GM18909 (cell line): ENCODE measurements at regions not wholly inside any gene's neighbourhood (a gene's known extent, or its start where the extent isn't known, plus 50 kb on each side); places are given as distances from the start of the nearest gene placed in this dataset.
"Not testable (repeated sequence)": the region's sequence is repeated elsewhere in the genome, so short reads cannot be mapped to it uniquely, and the experiment has no call there.

Experiments
- ATAC-seq: cut with Tn5 transposase; IDR thresholded peaks from one replicate; pipeline ENCODE4 v1.9.1; 2021; ENCODE audit warnings: mild to moderate bottlenecking; ENCODE audit not compliant: unreplicated experiment, poor library complexity

- ATAC-seq = no peak
These were observed 108.4 kb upstream of the LYZL2 start for GRCh38 chr10:30737931-30738391.

DNA sequence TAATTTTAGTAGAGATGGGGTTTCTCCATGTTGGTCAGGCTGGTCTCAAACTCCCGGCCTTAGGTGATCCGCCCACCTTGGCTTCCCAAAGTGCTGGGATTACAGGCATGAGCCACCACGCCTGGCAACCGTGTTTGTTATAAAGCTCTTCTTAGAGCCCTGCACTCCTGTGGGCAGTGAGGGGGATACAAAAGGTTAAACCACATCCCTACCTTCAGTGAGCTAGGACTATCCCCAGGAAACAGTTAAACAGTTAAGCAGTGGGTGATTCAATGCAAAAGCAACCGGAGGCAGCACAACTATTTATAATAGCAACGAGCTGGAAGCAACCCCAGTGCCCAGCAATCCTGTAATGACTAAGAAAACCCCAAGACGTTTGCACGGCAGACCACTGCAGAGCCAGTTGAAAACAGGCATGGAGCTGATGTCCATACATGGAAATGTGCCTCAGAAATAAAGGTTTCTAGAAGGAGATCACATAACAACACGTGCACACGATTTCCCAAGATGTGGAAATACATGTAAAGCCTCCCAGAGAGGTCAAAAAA is 107.2 kb upstream of the LYZL2 start:
- peak; percentile 91 for ATAC-seq

DNA sequence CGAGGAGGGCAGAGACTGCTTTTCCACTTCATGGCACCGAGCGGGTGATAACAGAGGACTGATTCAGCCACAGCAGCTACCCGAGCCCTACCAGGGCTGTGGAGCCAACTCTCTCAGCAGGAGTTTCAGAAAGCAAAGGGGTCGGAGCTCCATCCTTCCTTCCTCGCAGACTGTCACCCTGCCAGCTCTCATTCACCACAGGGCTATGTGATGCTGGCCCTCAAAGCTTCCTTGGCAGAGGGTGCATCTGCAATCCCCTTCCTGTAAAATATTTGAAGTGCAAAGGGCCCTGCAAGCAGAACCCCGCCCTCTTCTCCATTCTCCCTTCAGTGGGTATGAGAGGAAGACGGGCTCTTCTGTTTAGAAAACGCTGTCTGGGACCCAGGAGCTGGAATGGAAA is 105.3 kb upstream of the LYZL2 start:
- no peak for ATAC-seq

DNA sequence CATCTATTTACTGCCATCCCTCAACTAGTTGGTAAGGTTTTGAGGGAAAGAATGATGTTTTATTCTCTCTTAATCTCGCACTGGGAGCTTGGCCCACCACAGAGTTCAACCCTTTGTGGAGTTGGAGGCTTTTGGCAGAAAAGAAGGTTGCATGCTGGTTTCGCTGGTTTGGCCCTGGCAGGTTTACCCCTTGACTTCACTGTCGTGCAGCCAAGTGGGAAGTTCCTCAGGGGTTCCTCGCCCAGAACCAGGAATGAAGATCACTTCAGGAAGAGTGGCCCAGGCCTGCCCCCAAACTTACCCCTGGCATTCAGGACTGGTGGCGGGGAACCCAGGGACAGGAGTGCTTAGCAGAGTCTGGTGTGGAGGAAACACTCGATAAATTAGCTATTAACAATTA is 103.1 kb upstream of the LYZL2 start:
- no peak for ATAC-seq

DNA sequence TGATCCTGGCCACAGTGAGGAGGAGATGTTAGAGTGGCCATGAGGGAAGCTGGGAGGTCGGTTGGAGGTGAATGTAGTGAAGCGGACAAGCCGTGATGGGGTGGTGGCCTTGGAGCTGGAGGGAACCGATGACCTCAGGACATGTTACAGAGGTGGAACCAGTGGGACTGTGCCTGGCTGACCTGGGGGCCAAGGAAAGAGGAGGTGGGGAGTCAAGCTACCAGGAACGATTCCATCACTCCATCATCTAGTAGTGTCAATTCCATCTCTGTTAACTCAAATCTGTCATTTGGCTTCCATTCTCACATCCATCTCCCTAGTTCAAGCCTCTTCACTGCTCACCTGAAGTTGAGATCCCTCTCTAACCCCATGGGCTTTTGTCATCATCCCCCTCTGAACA is 102.4 kb upstream of the LYZL2 start:
- no peak for ATAC-seq

GRCh38 chr10:30730306-30730705 is 100.8 kb upstream of the LYZL2 start:
- no peak for ATAC-seq

DNA sequence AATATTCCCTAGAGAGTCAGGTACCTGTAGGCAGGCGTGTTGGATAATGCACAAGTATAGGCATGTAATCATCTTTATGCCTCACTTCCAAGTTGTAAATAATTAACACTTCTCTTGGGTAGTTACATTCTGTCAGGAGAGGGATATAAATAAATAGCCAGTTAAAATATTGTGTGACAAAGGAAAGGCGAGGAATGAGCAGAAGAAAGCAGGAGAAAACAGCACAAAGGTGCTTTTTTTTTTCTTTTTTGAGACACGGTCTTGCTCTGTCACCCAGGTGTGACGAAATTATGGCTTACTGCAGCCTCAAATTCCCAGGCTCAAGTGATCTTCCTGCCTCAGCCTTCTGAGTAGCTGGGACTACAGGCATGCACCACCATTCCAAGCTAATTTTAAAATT is 99.2 kb upstream of the LYZL2 start:
- no peak for ATAC-seq

DNA sequence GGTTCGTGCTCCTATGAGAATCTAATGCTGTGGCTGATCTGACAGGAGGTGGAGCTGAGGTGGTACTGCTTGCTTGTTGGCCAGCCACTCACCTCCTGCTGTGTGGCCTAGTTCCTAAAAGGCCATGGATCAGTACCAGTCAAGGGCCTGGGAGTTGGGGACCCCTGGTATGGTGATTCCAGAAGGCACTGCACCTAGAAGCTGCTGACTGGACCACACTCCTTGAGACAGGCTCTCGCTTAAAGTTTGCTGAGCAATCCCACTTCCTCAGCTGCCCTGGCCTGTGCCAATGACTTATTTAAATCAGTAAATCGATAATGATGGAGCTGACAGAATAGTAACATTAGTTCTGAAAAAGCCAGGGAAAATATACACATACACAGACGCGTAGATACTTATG is 98.6 kb upstream of the LYZL2 start:
- ATAC-seq = no peak

- ATAC-seq = no peak
These were observed 98.0 kb upstream of the LYZL2 start for GRCh38 chr10:30727524-30727923.

DNA sequence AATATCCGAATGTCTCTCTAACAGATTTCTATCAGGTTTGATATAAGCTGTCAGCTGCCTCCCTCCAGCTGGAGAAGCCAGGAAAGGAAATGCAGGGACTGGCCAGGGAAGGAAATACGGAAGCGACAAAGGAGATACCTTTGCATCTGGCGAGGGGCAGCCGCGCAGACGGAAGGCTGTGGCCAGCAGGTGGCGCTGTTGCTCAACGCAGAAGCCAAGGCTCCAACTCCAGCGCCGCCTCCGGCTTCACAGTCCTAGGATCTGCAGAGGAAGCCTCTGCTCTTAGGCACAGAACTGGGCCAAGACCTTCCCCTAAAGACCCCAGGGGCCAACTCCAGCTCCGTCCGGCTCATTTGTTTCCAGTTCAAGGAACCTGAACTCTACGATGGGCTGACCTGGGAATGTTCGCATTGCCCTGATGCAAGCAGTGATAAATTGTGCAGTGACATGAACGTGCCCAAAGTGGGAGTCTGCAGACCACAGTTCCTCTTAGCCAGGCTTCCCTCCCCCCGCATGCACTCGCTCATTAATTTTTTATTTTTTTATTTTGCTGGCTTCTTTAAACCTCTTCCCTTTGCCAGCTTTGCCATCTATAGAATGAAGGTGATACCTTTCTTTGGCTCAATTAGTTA is 97.3 kb upstream of the LYZL2 start:
- ATAC-seq = peak; percentile 86

- ATAC-seq = no peak
These were observed 96.1 kb upstream of the LYZL2 start for GRCh38 chr10:30725661-30726060.

GRCh38 chr10:30724296-30724695 is 94.7 kb upstream of the LYZL2 start:
- no peak for ATAC-seq

DNA sequence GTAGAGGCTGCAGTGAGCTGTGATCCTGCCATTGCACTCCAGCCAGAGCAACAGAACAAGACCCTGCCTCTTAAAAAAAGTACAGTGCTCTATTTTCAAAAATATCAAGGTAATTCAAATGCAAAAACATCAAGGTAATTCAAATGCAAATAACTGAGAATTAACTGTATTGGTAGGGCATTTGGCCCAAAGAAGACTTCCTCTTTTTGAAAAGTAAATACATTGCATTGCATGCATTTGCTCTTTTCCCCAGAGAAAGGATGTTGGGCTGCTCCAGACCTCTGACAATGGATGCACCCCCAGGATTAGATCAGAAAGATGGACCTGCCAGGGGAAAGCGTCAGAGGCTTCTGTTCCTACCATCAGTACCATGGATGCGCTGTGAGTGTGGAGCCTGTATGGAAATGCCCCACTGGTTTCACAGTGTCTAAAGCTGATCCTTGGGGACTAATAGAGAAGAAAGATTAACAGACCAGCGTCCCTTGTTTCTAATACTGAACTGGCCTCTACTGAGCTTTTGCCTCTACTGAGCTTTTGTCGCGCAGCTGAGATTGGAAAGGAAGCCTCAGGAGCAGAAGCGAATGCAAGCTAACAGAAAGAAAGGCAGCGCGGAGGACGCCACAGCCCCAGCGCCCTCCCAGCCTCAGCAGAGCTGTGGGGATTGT is 93.5 kb upstream of the LYZL2 start:
- no peak for ATAC-seq

DNA sequence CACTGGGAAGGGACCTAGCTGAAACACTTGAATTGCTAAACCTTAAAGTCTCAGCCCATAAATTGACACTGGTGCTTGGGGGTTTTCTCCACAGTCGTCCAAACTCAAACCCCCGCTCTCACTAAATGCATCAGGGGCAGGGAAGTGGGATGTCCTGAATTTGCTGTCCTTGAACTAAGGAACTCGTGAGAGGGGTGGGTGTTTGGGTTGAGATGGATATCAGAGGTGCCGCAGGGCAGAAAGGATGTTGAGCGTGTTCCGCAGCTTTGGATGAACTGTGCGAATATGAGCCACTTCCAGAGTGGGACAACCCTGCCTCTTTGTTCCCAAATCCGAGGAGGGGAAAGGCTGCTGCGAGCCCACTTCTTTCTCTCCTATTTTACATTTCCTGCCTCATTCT is 90.3 kb upstream of the LYZL2 start:
- ATAC-seq = no peak

DNA sequence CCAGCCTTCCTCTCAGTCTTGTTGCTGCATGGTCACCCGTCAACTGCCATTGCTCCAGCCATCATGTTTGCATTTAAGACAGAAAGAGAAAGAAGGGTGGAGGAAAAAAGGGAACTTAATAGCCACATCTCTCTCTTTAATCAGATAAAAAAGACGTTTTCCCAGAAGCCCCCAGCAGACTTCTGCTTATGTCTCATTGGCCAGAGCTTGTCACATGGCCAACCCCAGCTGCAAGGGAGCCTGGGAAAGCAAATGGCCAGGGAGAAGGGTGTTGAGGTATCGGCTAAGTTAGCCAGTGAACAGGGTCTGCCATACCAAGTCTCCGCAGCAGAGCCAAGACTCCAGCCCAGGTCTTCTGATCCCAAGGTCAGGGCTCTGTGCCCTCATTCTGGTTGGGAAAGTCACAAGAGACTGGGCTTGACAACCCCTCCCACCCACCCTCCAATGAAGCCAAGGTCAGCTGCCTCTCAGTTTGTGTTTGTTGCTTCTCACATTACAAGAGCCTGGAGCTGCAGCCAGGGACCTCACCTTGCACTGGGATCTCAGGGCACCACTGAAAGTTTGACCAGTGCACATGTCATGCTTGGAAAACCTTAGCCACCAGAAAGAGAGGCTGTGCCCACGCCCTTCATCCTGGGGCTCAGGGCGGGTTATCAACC is 80.3 kb upstream of the LYZL2 start:
- ATAC-seq = no peak

DNA sequence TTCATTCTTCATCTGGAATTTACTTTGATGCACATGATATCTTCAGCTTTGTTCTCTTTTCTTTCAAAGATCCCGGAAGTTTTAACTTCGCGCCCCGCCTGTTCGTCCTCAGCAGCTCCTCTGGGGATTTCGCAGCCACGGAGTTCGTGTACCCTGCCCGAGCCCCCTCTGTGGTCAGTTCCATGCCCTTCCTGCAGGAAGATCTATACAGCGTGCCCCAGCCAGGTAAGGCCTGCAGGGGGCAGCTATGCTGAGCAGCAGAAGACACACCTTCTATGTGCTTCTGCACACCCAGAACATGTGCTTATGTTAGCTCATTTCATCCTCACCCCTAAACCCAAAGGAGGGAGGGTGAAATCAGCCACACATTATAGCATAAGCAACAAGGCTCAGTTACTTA is 79.7 kb upstream of the LYZL2 start:
- ATAC-seq = no peak

DNA sequence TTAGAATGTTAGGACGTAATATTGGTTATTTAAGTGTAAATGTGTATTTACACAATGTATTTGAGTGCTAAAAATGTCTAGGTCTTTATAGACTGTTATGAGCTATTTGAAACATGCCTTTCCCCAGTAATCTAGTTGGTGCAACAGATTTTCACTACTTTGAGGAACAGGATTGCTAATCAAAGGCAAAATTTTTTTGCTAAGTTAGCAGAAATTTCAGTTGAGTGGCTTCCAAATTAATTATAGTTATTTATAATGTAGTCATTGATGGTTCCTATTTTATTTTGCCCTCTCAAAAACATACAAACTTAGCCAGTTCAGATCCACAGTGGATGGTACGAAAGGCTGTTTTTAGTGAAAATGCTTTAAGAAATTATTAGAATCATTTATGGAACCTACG is 78.7 kb upstream of the LYZL2 start:
- ATAC-seq = no peak

DNA sequence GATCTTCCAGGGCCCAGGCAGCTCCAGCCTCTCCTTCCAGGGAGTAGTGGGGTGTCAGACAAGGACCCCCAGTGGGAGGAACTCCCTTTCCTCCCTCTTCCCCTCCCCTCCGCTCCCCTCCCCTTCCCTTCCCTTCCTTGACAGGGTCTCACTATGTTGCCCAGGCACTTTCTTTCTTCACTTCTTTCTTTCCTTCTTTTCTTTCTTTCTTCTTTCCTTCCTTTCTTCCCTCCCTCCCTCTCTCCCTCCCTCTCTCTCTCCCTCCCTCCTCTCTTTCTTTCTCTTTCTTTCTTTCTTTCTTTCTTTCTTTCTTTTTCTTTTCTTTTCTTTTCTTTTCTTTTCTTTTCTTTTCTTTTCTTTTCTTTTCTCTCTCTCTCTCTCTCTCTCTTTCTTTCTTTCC is 76.6 kb upstream of the LYZL2 start:
- not testable (repeated sequence) for ATAC-seq

DNA sequence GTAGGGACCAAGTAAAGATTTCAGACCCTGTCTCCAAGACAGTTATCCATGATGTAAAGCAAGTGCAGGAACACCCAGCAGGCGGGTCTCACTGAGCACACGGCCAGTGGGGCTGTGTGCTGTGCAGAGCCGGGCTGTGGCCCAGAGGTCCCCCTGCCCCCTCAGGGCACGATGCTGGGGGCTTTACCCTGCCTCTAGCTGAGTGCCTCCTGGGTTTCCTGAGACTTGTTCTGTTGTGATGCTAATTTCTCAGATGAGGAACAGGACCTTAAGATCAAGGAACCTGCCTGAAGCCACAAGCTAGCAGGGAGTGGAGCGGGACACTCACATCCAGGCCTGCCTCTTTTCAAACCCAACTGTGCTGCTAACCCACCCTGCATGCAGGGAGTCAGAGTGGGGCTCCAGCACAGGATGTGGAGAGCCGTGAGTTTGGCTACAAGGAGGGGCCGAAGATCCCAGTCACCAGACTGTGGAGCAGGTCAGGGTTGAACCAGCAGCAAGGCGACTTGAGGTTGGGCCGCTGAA is 76.1 kb upstream of the LYZL2 start:
- peak; percentile 29 for ATAC-seq

DNA sequence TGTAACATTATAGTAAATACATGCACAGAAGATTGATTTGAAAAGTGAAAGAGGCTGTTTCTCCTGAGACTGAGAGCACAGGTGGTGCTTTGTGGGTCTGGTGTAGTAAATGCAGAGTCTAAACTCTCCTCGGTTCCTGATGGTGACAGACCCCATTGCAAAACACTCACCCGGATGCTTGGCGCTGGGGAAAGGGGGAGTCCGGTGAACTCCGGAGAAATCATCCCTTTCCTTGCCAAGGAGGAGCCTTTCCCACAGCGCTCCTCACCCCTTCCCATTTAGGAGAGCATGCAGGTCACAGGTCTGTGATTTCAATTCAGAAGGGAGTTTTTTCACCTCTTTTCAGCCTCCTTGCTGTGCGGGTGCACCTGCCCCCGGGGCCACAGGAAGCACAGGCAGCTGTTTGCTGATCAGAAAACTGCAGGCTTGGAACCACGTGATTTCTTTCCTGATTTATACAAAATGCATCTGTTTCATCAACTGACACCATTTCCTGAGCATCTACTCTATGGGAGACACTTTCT is 75.6 kb upstream of the LYZL2 start:
- ATAC-seq = peak; percentile 53

DNA sequence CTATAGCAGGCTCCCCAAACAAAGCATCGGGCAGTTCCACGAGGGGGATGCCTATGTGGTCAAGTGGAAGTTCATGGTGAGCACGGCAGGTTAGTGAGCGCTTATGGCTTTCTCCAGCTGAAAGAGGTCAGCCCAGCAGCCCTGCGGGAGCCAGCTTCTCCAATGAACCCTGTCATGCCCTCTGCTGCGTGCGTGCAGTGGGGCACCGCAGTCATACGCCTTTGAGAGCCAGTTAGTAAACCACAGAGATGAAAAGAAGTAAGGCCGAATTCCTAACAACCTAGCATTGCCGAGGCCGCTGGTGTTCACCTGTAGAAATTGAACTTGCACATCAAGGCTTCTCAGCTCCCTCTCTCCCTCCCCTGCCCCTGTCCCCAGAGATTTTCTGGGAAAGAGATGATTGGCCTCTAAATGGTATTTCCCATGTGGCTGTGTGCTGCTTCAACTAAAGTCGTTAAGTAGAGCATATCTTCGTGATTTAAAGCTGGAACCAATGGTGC is 75.1 kb upstream of the LYZL2 start:
- ATAC-seq = peak; percentile 3
